Rectal smooth muscle tissue (tissue), 1 donor: ENCODE measurements at regions not wholly inside any gene's neighbourhood (a gene's known extent, or its start where the extent isn't known, plus 50 kb on each side); places are given as distances from the start of the nearest gene placed in this dataset.

Source experiments
- H3K27ac ChIP-seq: one replicate; pipeline ENCODE4 v1.7.0; 2013; ENCODE audit warnings: low read depth, low read length, inconsistent platforms
- H3K27me3 ChIP-seq: one replicate; pipeline ENCODE4 v1.7.0; 2013; ENCODE audit warnings: low read length; ENCODE audit not compliant: control insufficient read depth, insufficient read depth
- H3K36me3 ChIP-seq: one replicate; pipeline ENCODE4 v1.7.0; 2013; ENCODE audit warnings: low read length; ENCODE audit not compliant: control insufficient read depth, insufficient read depth
- H3K4me1 ChIP-seq: one replicate; pipeline ENCODE4 v1.7.0; 2013; ENCODE audit warnings: low read length; ENCODE audit not compliant: control insufficient read depth, insufficient read depth
- H3K4me3 ChIP-seq: one replicate; pipeline ENCODE4 v1.7.0; 2013; ENCODE audit warnings: low read length
- H3K9ac ChIP-seq: one replicate; pipeline ENCODE4 v1.7.0; 2013; ENCODE audit warnings: low read length

- H3K27ac ChIP-seq = no peak overlapping the region
- no peaks in the 10 kb centered on the region for H3K36me3 ChIP-seq
- no peak overlapping the region for H3K4me3 ChIP-seq
- no peaks in the 10 kb centered on the region for H3K4me1 ChIP-seq
- H3K9ac ChIP-seq = no peak overlapping the region
- H3K27me3 ChIP-seq = no peaks in the 10 kb centered on the region
Observed at GRCh38 chr2:14313341-14313740, 319.2 kb upstream of the LRATD1 start.

DNA sequence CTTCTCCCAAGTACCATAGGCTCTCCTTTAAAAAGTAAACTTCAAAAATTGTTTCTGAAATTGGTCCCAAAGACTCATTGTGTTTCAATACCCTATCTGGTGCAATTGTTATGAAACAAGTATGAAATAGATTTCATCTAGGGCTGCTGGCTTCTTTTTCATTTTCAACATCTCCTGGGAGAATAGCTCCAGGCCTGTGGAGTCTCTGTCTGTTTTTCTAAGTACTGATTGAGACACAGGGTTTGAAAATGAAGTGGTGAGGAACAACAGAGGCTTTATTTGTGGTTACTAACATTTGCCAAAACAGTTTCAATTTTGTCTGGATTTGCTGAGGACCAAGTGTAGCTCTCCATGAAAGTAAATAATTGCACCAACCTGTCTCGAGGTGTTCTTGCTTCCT is 315.9 kb upstream of the LRATD1 start:
- Histone ChIP-seq H3K27me3 (no peaks in the 10 kb centered on the region), H3K36me3 (no peaks in the 10 kb centered on the region), H3K4me3 (no peak overlapping the region), H3K9ac (no peak overlapping the region), H3K27ac (no peak overlapping the region), H3K4me1 (no peaks in the 10 kb centered on the region)

DNA sequence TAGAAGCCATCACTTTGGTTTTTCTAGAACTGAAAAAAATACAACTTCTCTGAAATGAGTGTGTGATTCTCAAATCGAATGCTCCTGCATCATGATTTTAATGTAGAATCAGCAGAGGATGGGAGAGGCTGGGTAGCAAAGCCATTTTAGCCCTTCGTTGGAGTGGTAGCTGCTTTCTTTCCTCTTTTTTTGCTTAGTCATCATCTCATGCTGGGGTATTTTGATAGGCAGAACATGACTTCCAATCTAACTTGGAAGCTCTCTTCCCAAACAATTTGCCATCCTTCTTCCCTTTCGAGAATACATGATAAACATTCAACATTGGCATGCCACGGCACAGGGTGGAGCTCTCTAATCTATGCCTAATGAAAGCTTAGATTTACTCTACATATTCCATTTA is 311.2 kb upstream of the LRATD1 start:
- no peaks in the 10 kb centered on the region for H3K36me3 ChIP-seq
- no peaks in the 10 kb centered on the region for H3K4me1 ChIP-seq
- H3K27me3 ChIP-seq = no peaks in the 10 kb centered on the region
- H3K4me3 ChIP-seq = no peak overlapping the region
- H3K27ac ChIP-seq = no peak overlapping the region
- no peak overlapping the region for H3K9ac ChIP-seq

- Histone ChIP-seq H3K4me3 (no peak overlapping the region), H3K27ac (no peak overlapping the region), H3K27me3 (no peaks in the 10 kb centered on the region), H3K36me3 (no peaks in the 10 kb centered on the region), H3K4me1 (no peaks in the 10 kb centered on the region), H3K9ac (no peak overlapping the region)
Observed at GRCh38 chr2:14322306-14322705, 310.2 kb upstream of the LRATD1 start.

- H3K36me3 ChIP-seq = no peaks in the 10 kb centered on the region
- H3K4me1 ChIP-seq = no peaks in the 10 kb centered on the region
- H3K27ac ChIP-seq = no peak overlapping the region
- no peak overlapping the region for H3K9ac ChIP-seq
- H3K27me3 ChIP-seq = no peaks in the 10 kb centered on the region
- no peak overlapping the region for H3K4me3 ChIP-seq
Observed at GRCh38 chr2:14324308-14324707, 308.2 kb upstream of the LRATD1 start.

GRCh38 chr2:14330884-14331283 is 301.6 kb upstream of the LRATD1 start:
- Histone ChIP-seq H3K4me1 (no peaks in the 10 kb centered on the region), H3K27ac (no peak overlapping the region), H3K27me3 (no peaks in the 10 kb centered on the region), H3K36me3 (no peaks in the 10 kb centered on the region), H3K4me3 (no peak overlapping the region), H3K9ac (no peak overlapping the region)

- no peaks in the 10 kb centered on the region for H3K4me1 ChIP-seq
- no peak overlapping the region for H3K27ac ChIP-seq
- no peak overlapping the region for H3K4me3 ChIP-seq
- H3K9ac ChIP-seq = no peak overlapping the region
- H3K36me3 ChIP-seq = no peaks in the 10 kb centered on the region
- no peaks in the 10 kb centered on the region for H3K27me3 ChIP-seq
Observed at GRCh38 chr2:14336759-14337382, 295.6 kb upstream of the LRATD1 start.

GRCh38 chr2:14340703-14341102 is 291.8 kb upstream of the LRATD1 start:
- no peak overlapping the region for H3K4me3 ChIP-seq
- no peak overlapping the region for H3K9ac ChIP-seq
- H3K36me3 ChIP-seq = no peaks in the 10 kb centered on the region
- H3K27ac ChIP-seq = no peak overlapping the region
- H3K27me3 ChIP-seq = no peaks in the 10 kb centered on the region
- no peaks in the 10 kb centered on the region for H3K4me1 ChIP-seq

DNA sequence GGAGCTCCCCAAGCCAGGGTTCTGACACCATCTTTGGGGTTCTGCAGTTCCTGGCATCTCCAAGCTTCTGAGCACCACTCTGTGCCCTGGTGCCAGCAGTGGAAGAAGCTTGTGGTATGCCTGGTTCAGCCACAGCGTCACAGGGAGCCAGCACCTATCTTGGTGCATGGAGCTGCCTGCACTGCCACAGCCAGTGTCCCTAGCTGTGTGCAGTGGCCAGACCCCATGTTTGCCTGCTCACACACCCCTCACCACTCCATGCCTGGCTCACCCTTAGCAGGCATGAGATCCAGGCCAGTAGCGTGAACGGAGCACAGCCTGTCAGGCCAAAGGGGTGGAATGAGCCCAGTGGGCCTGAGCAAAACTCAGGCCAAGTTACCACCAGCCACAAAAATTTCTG is 290.2 kb upstream of the LRATD1 start:
- Histone ChIP-seq H3K4me3 (no peak overlapping the region), H3K27ac (no peak overlapping the region), H3K4me1 (no peaks in the 10 kb centered on the region), H3K9ac (no peak overlapping the region), H3K27me3 (no peaks in the 10 kb centered on the region), H3K36me3 (no peaks in the 10 kb centered on the region)

DNA sequence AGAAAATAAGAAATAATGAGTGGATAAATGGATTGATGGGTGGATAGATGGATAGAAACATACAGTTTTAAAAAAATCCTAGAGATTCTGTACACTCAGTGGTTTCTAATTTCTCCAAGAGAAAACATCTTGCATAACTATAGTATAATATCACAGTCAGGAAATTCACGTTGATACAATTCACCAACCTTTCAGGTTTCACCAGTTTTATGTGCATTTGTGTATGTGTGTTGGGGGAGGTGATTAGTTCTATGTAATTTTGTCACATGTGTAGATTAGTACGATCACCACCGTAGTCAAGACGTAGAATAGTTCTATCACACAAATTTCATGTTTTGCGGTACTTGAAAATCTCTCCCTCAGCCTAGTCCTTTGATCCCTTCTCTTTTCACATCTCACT is 288.2 kb upstream of the LRATD1 start:
- Histone ChIP-seq H3K27ac (no peak overlapping the region), H3K27me3 (no peaks in the 10 kb centered on the region), H3K4me3 (no peak overlapping the region), H3K36me3 (no peaks in the 10 kb centered on the region), H3K4me1 (no peaks in the 10 kb centered on the region), H3K9ac (no peak overlapping the region)

GRCh38 chr2:14348247-14348646 is 284.3 kb upstream of the LRATD1 start:
- H3K27ac ChIP-seq = no peak overlapping the region
- H3K36me3 ChIP-seq = no peaks in the 10 kb centered on the region
- H3K27me3 ChIP-seq = no peaks in the 10 kb centered on the region
- H3K4me1 ChIP-seq = no peaks in the 10 kb centered on the region
- no peak overlapping the region for H3K4me3 ChIP-seq
- H3K9ac ChIP-seq = no peak overlapping the region

DNA sequence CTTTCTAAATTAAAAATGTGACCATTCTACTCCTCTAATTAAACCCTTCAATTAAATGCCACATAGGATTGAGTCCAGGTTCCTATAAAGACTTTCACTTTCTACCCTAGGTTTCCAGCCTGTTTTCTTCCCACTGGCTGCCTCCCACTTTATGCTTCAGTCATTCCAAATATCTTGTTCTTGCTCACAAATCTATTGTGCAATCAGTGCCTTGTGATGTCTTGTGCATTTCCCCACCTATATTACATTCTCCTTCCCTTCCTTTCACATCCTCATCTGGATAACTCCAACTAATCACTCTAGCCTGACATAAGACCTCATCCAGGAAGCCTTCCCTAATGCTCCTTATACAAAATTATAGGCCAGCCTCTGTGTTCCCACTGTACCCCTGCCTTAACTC is 281.7 kb upstream of the LRATD1 start:
- Histone ChIP-seq H3K27ac (no peak overlapping the region), H3K27me3 (no peaks in the 10 kb centered on the region), H3K4me1 (no peaks in the 10 kb centered on the region), H3K9ac (no peak overlapping the region), H3K4me3 (no peak overlapping the region), H3K36me3 (no peaks in the 10 kb centered on the region)

- no peaks in the 10 kb centered on the region for H3K27me3 ChIP-seq
- no peaks in the 10 kb centered on the region for H3K4me1 ChIP-seq
- H3K4me3 ChIP-seq = no peak overlapping the region
- no peak overlapping the region for H3K9ac ChIP-seq
- H3K36me3 ChIP-seq = no peaks in the 10 kb centered on the region
- H3K27ac ChIP-seq = no peak overlapping the region
Observed at GRCh38 chr2:14352067-14352466, 280.4 kb upstream of the LRATD1 start.
